Heart right ventricle (tissue), 16 donors: ENCODE measurements at regions not wholly inside any gene's neighbourhood (a gene's known extent, or its start where the extent isn't known, plus 50 kb on each side); places are given as distances from the start of the nearest gene placed in this dataset.
A peak's percentile ranks its signal among the peaks of the same experiment; 100 is the strongest.

Experiments
- ATAC-seq, 8 donors: fragments of 200-7000 bp; cut with Tn5 transposase; one replicate each; pipeline ENCODE4 v1.9.1; 2020; ENCODE audit warnings: mild to moderate bottlenecking in 8 of 8, moderate library complexity in 8 of 8, moderate number of reproducible peaks in 1 of 8
- DNase-seq, 2 donors: peaks; one replicate each; pipeline ENCODE4 v3.0.0-alpha.2; 2020
- H3K27ac ChIP-seq, 10 donors: fragments of 200-600 bp; sonication (generic) in 2 of 10; one replicate each; pipeline versions ENCODE4 v1.5.0 to v1.8.0; 2020 to 2022; ENCODE audit warnings: mild to moderate bottlenecking in 3 of 10
- H3K27me3 ChIP-seq, 7 donors: fragments of 200-600 bp; one replicate each; pipeline ENCODE4 v1.8.0; 2021 to 2022; ENCODE audit warnings: mild to moderate bottlenecking in 2 of 7
- H3K36me3 ChIP-seq, 9 donors: fragments of 200-600 bp; sonication (generic) in 1 of 9; one replicate each; pipeline versions ENCODE4 v1.5.0 to v1.8.0; 2020 to 2022; ENCODE audit warnings: mild to moderate bottlenecking in 2 of 9
- H3K4me1 ChIP-seq, 9 donors: fragments of 200-600 bp; sonication (generic) in 1 of 9; one replicate each; pipeline versions ENCODE4 v1.5.0 to v1.8.0; 2020 to 2022; ENCODE audit warnings: mild to moderate bottlenecking in 4 of 9
- H3K4me3 ChIP-seq, 10 donors: fragments of 200-600 bp; sonication (generic) in 2 of 10; one replicate each; pipeline versions ENCODE4 v1.5.0 to v1.8.0; 2020 to 2022; ENCODE audit warnings: mild to moderate bottlenecking in 7 of 10, moderate library complexity in 2 of 10
- H3K9me3 ChIP-seq, 11 donors: fragments of 200-600 bp in 10 of 11; sonication (generic) in 2 of 11; one replicate each; pipeline versions ENCODE4 v1.5.0 to v1.8.0; 2013 to 2022; ENCODE audit warnings: mild to moderate bottlenecking in 2 of 11, control low read depth in 1 of 11, moderate library complexity in 1 of 11
- CTCF ChIP-seq, 9 donors: fragments of 200-600 bp; sonication (generic) in 2 of 9; IDR thresholded peaks; one replicate each; pipeline versions ENCODE4 v1.5.0 to v1.8.0; 2021 to 2022; ENCODE audit warnings: antibody characterized with exemption in 9 of 9, mild to moderate bottlenecking in 5 of 9, moderate library complexity in 1 of 9
- WGBS, 2 donors: extraction: QIAGEN DNeasy Blood & Tissue Kit; methylation state at CpG; one replicate each; pipeline ENCODE4 v1.1.7; 2013; ENCODE audit warnings: inconsistent platforms in 1 of 2; 5-methylcytosine and 5-hydroxymethylcytosine counted together
- intact Hi-C, 10 donors: fragments of 100-400 bp; cut with DNase I; formaldehyde crosslinking; loops; one replicate each; pipeline versions ENCODE4 v1.11.1 to v1.14.2; 2022
- donor health status: Arrhythmogenic right ventricular cardiomyopathy.
- donor health status: ischemic (EF 13 %, LVEDD 7.1; RV severe dilation, severe dysfunction).
- donor health status: healthy with polysubstance abuse.
- donor health status: DM: no; HTN: yes; CAD: no.
- donor health status: DM: no; HTN: no; CAD: no.
- donor health status: ischemic (EF 25% LVEDD 6.9; RV normal size, moderate dysfunction).
- donor health status: ischemic (EF 25% LVEDD 5.7; RV mildly dilated, moderate dysfunction).
- donor health status: healthy.
- donor health status: DM: yes; HTN: yes; CAD: no.
- donor health status: Ischemic cardiomyopathy.
- donor health status: ischemic (EF 35%, LVEDD 5.7; RV mildly dilated, moderate dysfunction).
- donor health status: nonischemic (EF 11% LVEDD 7.7; RV severe dilation, severe dysfunction).
- donor health status: DM: yes; HTN: yes; CAD: no.
- donor health status: PGD.
- donor health status: ischemic (EF 29% LVEDD 5.4; RV normal size, mild dysfunction).
- donor health status: nonischemic (EF 23%, LVEDD 6.1; RV moderate dilation, normal function).

GRCh38 chr3:106720510-106720909 lies 656.7 kb upstream of the CCDC54 start:
- Histone ChIP-seq H3K9me3 (peaks cover 0 to 7% (median 0%) of the 10 kb centered on the region in 11 donors), H3K27me3 (no peaks in the 10 kb centered on the region), H3K4me3 (no peak overlapping the region), H3K4me1 (no peaks in the 10 kb centered on the region), H3K27ac (no peak overlapping the region), H3K36me3 (no peaks in the 10 kb centered on the region)
- 90 to 91% methylated on average over 9 of the region's 9 CpGs for WGBS, 2 donors
- intact Hi-C loops, result no loop called here
- ATAC-seq (no peak), DNase-seq (no peak)
- TF ChIP-seq CTCF (IDR thresholded peaks at IDR 0.05), result no peak

GRCh38 chr3:106725566-106725965 lies 651.7 kb upstream of the CCDC54 start:
- intact Hi-C loops, result no loop called here
- no peaks in the 10 kb centered on the region for H3K27me3 ChIP-seq
- ATAC-seq (no peak), DNase-seq (no peak)
- H3K4me3 ChIP-seq, result no peak overlapping the region
- no peaks in the 10 kb centered on the region for H3K36me3 ChIP-seq
- H3K27ac ChIP-seq, result no peak overlapping the region
- H3K4me1 ChIP-seq, result peaks cover 0 to 2% (median 0%) of the 10 kb centered on the region in 9 donors
- no peak for TF ChIP-seq CTCF (IDR thresholded peaks at IDR 0.05)
- WGBS, 2 donors, result 66 to 70% methylated on average over 3 of the region's 3 CpGs
- H3K9me3 ChIP-seq, result peaks cover 0 to 7% (median 0%) of the 10 kb centered on the region in 11 donors

GRCh38 chr3:106728315-106729098 lies 648.7 kb upstream of the CCDC54 start:
- peaks cover 0 to 2% (median 0%) of the 10 kb centered on the region in 9 donors for H3K4me1 ChIP-seq
- no peaks in the 10 kb centered on the region for H3K9me3 ChIP-seq
- H3K36me3 ChIP-seq, result no peaks in the 10 kb centered on the region
- H3K4me3 ChIP-seq, result no peak overlapping the region
- DNase-seq, result no peak
- intact Hi-C loops, result no loop called here
- ATAC-seq, result peak in 5 of 8 donors; percentile 33 to 84 (median 62)
- no peak for TF ChIP-seq CTCF (IDR thresholded peaks at IDR 0.05)
- WGBS, 2 donors, result 71% methylated on average over 5 of the region's 5 CpGs
- H3K27me3 ChIP-seq, result no peaks in the 10 kb centered on the region
- H3K27ac ChIP-seq, result peak overlapping the region in 3 of 10 donors; percentile 19 to 35 (median 31)

GRCh38 chr3:106729481-106729880 lies 647.8 kb upstream of the CCDC54 start:
- intact Hi-C loops, result no loop called here
- WGBS, 2 donors, result 82 to 88% methylated on average over 1 of the region's 1 CpG
- Histone ChIP-seq H3K9me3 (no peaks in the 10 kb centered on the region), H3K4me1 (peaks cover 0 to 2% (median 0%) of the 10 kb centered on the region in 9 donors), H3K4me3 (no peak overlapping the region), H3K36me3 (no peaks in the 10 kb centered on the region), H3K27ac (peak overlapping the region in 1 of 10 donors; percentile 19), H3K27me3 (no peaks in the 10 kb centered on the region)
- TF ChIP-seq CTCF (IDR thresholded peaks at IDR 0.05), result no peak
- ATAC-seq (no peak), DNase-seq (no peak)
